Keratinocyte (primary cell): ENCODE measurements at regions not wholly inside any gene's neighbourhood (a gene's known extent, or its start where the extent isn't known, plus 50 kb on each side); places are given as distances from the start of the nearest gene placed in this dataset.

Experiments
- DNase-seq: peaks from one replicate; pipeline ENCODE4 v3.0.0-alpha.2; 2011; ENCODE audit warnings: low read depth, missing footprints, low spot score
- FAIRE-seq: peaks from 2 replicates; lab custom pipeline; 2011; peaks lifted over from hg19 to GRCh38; lab: Jason Lieb, UNC
- H2AFZ ChIP-seq: 2 replicates; pipeline ENCODE4 v1.6.0; 2012; ENCODE audit warnings: low read length, control low read depth, inconsistent platforms; ENCODE audit not compliant: control insufficient read depth
- H3K27ac ChIP-seq: 2 replicates; pipeline ENCODE4 v1.5.1; 2011; ENCODE audit warnings: low read length; ENCODE audit not compliant: control insufficient read depth, insufficient read depth
- H3K27me3 ChIP-seq: 3 replicates; pipeline ENCODE4 v1.6.0; 2011; ENCODE audit warnings: low read length; ENCODE audit not compliant: control insufficient read depth, insufficient read depth; ENCODE audit errors: extremely low read depth
- H3K36me3 ChIP-seq, 2 experiments: 2 replicates in 1 of 2; 3 replicates in 1 of 2; pipeline ENCODE4 v1.5.1; 2011; ENCODE audit warnings: low read length in 2 of 2, mild to moderate bottlenecking in 1 of 2; ENCODE audit not compliant: control insufficient read depth in 2 of 2, insufficient read depth in 2 of 2; ENCODE audit errors: extremely low read depth in 1 of 2
- H3K4me1 ChIP-seq: 3 replicates; pipeline ENCODE4 v1.5.1; 2011; ENCODE audit warnings: low read length; ENCODE audit not compliant: control insufficient read depth, insufficient read depth; ENCODE audit errors: extremely low read depth
- H3K4me2 ChIP-seq: 3 replicates; pipeline ENCODE4 v1.6.0; 2011; ENCODE audit warnings: low read depth, low read length; ENCODE audit not compliant: control insufficient read depth, insufficient read depth; ENCODE audit errors: extremely low read depth
- H3K4me3 ChIP-seq, 3 experiments: fragments of 200-600 bp in 1 of 3; sonication (generic) in 1 of 3; 2 replicates in 2 of 3; 3 replicates in 1 of 3; pipeline ENCODE4 v1.5.1; 2011 to 2016; ENCODE audit warnings: low read length in 3 of 3, mild to moderate bottlenecking in 3 of 3, control low read depth in 2 of 3, inconsistent platforms in 1 of 3, low read depth in 1 of 3, mixed read lengths in 1 of 3, mixed run types in 1 of 3, moderate library complexity in 1 of 3; ENCODE audit not compliant: control insufficient read depth in 2 of 3, insufficient read depth in 2 of 3; ENCODE audit errors: extremely low read depth in 1 of 3
- H3K79me2 ChIP-seq: 2 replicates; pipeline ENCODE4 v1.6.0; 2012; ENCODE audit warnings: low read length; ENCODE audit not compliant: control insufficient read depth, insufficient read depth
- H3K9ac ChIP-seq: 3 replicates; pipeline ENCODE4 v1.6.0; 2011; ENCODE audit warnings: low read length; ENCODE audit not compliant: control insufficient read depth, insufficient read depth; ENCODE audit errors: extremely low read depth
- H3K9me1 ChIP-seq: 3 replicates; pipeline ENCODE4 v1.6.0; 2011; ENCODE audit warnings: low read length; ENCODE audit not compliant: control insufficient read depth, insufficient read depth; ENCODE audit errors: extremely low read depth
- H3K9me3 ChIP-seq: 2 replicates; pipeline ENCODE4 v1.5.1; 2012; ENCODE audit warnings: low read depth, low read length; ENCODE audit not compliant: control insufficient read depth
- H4K20me1 ChIP-seq: 3 replicates; pipeline ENCODE4 v1.6.0; 2011; ENCODE audit warnings: low read length; ENCODE audit not compliant: control insufficient read depth, insufficient read depth; ENCODE audit errors: extremely low read depth
- EZH2 ChIP-seq: IDR thresholded peaks from one replicate; pipeline ENCODE4 v1.6.1; 2012; ENCODE audit warnings: inconsistent platforms, mild to moderate bottlenecking, low read length, moderate library complexity
- dilution Hi-C: fragments of 300-500 bp; cut with MboI; formaldehyde crosslinking; loops from one replicate; pipeline ENCODE4 v1.7.0; 2020; ENCODE audit warnings: low sequenced_read_pairs; ENCODE audit not compliant: extremely low pct_ligation_motif_present
- TF ChIP-seq, protein P1 (sequence below), 3 experiments: IDR thresholded peaks in 1 of 3; conservative IDR thresholded peaks in 1 of 3; optimal IDR thresholded peaks in 1 of 3; 2 replicates in 2 of 3; 3 replicates in 1 of 3; pipeline versions ENCODE3 to v1.5.1; 2011; ENCODE audit warnings: low read length in 3 of 3, mild to moderate bottlenecking in 3 of 3, moderate library complexity in 2 of 3, control low read depth in 1 of 3, inconsistent platforms in 1 of 3; ENCODE audit not compliant: insufficient read depth in 2 of 3; ENCODE audit errors: extremely low read depth in 1 of 3

DNA sequence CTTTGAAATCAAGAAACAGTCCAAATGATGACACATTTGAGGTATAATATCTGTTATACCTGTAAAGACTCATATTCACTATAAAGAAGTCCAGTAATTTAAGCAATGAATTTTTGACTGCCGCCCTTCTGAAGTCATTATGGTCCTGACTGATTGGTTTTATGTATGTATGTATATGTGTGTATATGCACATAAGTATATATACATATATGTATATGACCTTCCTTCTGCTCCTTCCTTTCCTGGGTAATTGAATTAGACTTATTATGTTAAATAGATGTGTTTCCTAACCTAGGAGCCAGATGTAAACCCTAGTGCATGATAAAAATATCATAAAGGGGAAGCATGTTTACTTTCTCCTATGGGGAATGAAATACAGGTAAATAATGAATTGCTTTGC, 343.1 kb upstream of the BRINP1 start:
- H3K4me1 ChIP-seq: no peaks in the 10 kb centered on the region
- H3K79me2 ChIP-seq: no peaks in the 10 kb centered on the region
- dilution Hi-C loops: no loop called here
- DNase-seq: no peak
- no peaks in the 10 kb centered on the region for H3K9me1 ChIP-seq
- no peaks in the 10 kb centered on the region for H4K20me1 ChIP-seq
- H2AFZ ChIP-seq: no peak overlapping the region
- no peak overlapping the region for H3K4me2 ChIP-seq
- no peak overlapping the region for H3K27ac ChIP-seq
- no peaks in the 10 kb centered on the region for H3K36me3 ChIP-seq
- TF ChIP-seq, protein P1, sequence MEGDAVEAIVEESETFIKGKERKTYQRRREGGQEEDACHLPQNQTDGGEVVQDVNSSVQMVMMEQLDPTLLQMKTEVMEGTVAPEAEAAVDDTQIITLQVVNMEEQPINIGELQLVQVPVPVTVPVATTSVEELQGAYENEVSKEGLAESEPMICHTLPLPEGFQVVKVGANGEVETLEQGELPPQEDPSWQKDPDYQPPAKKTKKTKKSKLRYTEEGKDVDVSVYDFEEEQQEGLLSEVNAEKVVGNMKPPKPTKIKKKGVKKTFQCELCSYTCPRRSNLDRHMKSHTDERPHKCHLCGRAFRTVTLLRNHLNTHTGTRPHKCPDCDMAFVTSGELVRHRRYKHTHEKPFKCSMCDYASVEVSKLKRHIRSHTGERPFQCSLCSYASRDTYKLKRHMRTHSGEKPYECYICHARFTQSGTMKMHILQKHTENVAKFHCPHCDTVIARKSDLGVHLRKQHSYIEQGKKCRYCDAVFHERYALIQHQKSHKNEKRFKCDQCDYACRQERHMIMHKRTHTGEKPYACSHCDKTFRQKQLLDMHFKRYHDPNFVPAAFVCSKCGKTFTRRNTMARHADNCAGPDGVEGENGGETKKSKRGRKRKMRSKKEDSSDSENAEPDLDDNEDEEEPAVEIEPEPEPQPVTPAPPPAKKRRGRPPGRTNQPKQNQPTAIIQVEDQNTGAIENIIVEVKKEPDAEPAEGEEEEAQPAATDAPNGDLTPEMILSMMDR (optimal IDR thresholded peaks at IDR 0.05 in 1 of 3, IDR thresholded peaks at IDR 0.05 in 1 of 3, conservative IDR thresholded peaks at IDR 0.05 in 1 of 3; ENCODE audit: extremely low read depth in 1 of 3, insufficient read depth in 2 of 3, low read length in 3 of 3): no peak
- TF ChIP-seq EZH2: no peak
- H3K27me3 ChIP-seq: no peaks in the 10 kb centered on the region
- H3K9ac ChIP-seq: no peak overlapping the region
- no peaks in the 10 kb centered on the region for H3K9me3 ChIP-seq
- no peak overlapping the region for H3K4me3 ChIP-seq
- no peak for FAIRE-seq

DNA sequence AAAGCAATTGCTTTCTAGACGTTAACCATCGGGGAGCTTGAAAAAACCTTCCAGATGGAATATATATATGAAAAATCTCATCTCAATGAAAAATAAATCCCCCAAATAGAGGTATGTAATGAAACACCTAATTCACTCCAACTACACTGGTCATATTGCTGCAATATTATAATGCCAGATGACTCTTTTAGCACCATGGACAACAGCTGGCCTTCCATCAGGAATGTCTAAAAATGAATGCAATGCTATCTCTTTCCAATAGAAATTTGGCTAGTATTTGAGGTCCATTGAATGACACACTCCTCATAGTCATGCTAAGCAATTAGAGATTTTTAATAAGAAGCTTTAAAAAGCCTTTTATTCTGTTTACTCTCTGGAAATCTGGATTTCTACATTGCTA, 340.2 kb upstream of the BRINP1 start:
- no peak for TF ChIP-seq EZH2
- TF ChIP-seq, protein P1 (optimal IDR thresholded peaks at IDR 0.05 in 1 of 3, IDR thresholded peaks at IDR 0.05 in 1 of 3, conservative IDR thresholded peaks at IDR 0.05 in 1 of 3; ENCODE audit: extremely low read depth in 1 of 3, insufficient read depth in 2 of 3, low read length in 3 of 3): no peak
- Histone ChIP-seq H3K4me3 (no peak overlapping the region), H4K20me1 (no peaks in the 10 kb centered on the region), H3K27me3 (no peaks in the 10 kb centered on the region), H3K9ac (no peak overlapping the region), H2AFZ (no peak overlapping the region), H3K27ac (no peak overlapping the region), H3K9me3 (no peaks in the 10 kb centered on the region), H3K4me2 (no peak overlapping the region), H3K36me3 (no peaks in the 10 kb centered on the region), H3K9me1 (no peaks in the 10 kb centered on the region), H3K79me2 (no peaks in the 10 kb centered on the region), H3K4me1 (no peaks in the 10 kb centered on the region)
- dilution Hi-C loops: no loop called here
- FAIRE-seq (no peak), DNase-seq (no peak)
